Astrocyte (in vitro differentiated cells and primary cell): ENCODE measurements at regions not wholly inside any gene's neighbourhood (a gene's known extent, or its start where the extent isn't known, plus 50 kb on each side); places are given as distances from the start of the nearest gene placed in this dataset.

Experiments used
- CTCF ChIP-seq: IDR thresholded peaks from 2 replicates; pipeline ENCODE4 v1.5.1; 2011; ENCODE audit warnings: low read depth, mild to moderate bottlenecking, inconsistent platforms, low read length, moderate library complexity; ENCODE audit not compliant: insufficient read depth
- EZH2 ChIP-seq: IDR thresholded peaks from 2 replicates; pipeline ENCODE4 v1.6.1; 2012; ENCODE audit warnings: mild to moderate bottlenecking, low read length, inconsistent platforms; ENCODE audit not compliant: insufficient read depth

DNA sequence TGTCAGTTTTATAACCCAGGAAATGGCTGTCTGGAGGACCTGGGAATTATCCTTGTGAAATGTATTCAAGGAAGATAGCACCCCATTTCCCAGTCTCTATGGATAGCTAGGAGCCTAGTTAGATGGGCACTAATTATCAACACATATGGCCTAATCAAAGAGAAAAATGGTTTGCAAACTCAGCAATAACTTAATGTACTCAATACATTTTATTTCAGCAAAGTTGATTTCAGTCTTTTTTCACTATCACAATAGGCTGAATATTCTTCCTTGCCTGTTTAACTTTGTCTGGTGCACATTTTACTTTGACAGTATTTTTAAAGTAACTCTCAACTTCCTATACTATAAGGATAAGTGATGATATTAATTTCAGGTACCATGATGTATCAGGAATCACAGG lies 756.3 kb downstream of the CCDC85A start:
- TF ChIP-seq CTCF (no peak), EZH2 (no peak)
